DMS153 treated with DMSO at 0.1 percent for 48 hours (cell line): ENCODE measurements at regions not wholly inside any gene's neighbourhood (a gene's known extent, or its start where the extent isn't known, plus 50 kb on each side); places are given as distances from the start of the nearest gene placed in this dataset.

Experiments used
- DNase-seq: peaks from one replicate; lab custom pipeline; 2025; ENCODE audit not compliant: unreplicated experiment; lab: John Stamatoyannopoulos, UW

- DNase-seq = no peak
Measured at GRCh38 chr3:23644099-23644498, 161.7 kb upstream of the UBE2E1 start.

- no peak for DNase-seq
Measured at GRCh38 chr3:23644676-23645075, 161.1 kb upstream of the UBE2E1 start.

GRCh38 chr3:23645533-23646183 lies 160.1 kb upstream of the UBE2E1 start:
- DNase-seq = no peak

- no peak for DNase-seq
Measured at GRCh38 chr3:23646184-23646920, 159.4 kb upstream of the UBE2E1 start.

- no peak for DNase-seq
Measured at GRCh38 chr3:23647706-23648258, 158.0 kb upstream of the UBE2E1 start.

GRCh38 chr3:23648326-23648995 lies 157.3 kb upstream of the UBE2E1 start:
- DNase-seq = no peak

- no peak for DNase-seq
Measured at GRCh38 chr3:23648996-23649395, 156.8 kb upstream of the UBE2E1 start.

- DNase-seq = no peak
Measured at GRCh38 chr3:23649448-23649847, 156.3 kb upstream of the UBE2E1 start.

GRCh38 chr3:23650371-23651140 lies 155.2 kb upstream of the UBE2E1 start:
- DNase-seq = no peak

GRCh38 chr3:23653647-23654525 lies 151.9 kb upstream of the UBE2E1 start:
- DNase-seq = no peak

GRCh38 chr3:23654571-23654970 lies 151.2 kb upstream of the UBE2E1 start:
- DNase-seq = no peak

GRCh38 chr3:23655749-23656148 lies 150.0 kb upstream of the UBE2E1 start:
- DNase-seq = no peak

- no peak for DNase-seq
Measured at GRCh38 chr3:23656199-23656598, 149.6 kb upstream of the UBE2E1 start.

- no peak for DNase-seq
Measured at GRCh38 chr3:23656821-23657220, 148.9 kb upstream of the UBE2E1 start.

- no peak for DNase-seq
Measured at GRCh38 chr3:23657647-23658046, 148.1 kb upstream of the UBE2E1 start.

- DNase-seq = no peak
Measured at GRCh38 chr3:23659274-23659673, 146.5 kb upstream of the UBE2E1 start.

GRCh38 chr3:23659840-23660430 lies 145.8 kb upstream of the UBE2E1 start:
- no peak for DNase-seq

GRCh38 chr3:23662079-23662617 lies 143.6 kb upstream of the UBE2E1 start:
- no peak for DNase-seq

GRCh38 chr3:23663246-23663645 lies 142.5 kb upstream of the UBE2E1 start:
- DNase-seq = no peak
